ENCODE measurements at regions not wholly inside any gene's neighbourhood (a gene's known extent, or its start where the extent isn't known, plus 50 kb on each side); places are given as distances from the start of the nearest gene placed in this dataset.

DNA sequence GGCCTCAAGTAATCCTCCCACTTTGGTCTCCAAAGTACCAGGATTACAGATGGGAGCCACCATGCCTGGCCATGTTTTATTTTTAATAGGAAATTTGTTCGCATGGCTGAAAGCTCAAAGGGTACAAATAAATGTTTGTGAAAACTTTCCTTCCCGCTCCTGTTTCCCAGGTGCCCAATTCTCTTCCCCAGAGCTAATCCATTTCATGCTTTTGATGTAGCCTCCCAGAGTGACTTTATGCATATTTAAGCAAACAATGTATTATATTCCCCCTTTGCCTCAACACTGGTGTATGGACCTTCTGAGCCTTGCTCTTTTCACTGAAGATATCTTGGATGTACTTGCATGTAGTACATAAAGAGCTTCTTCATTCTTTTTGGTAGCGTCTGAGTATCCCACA, 52.5 kb upstream of the ITSN2 start:
- CTCF ChIA-PET = interaction anchor here (0.9 to 1.5 kb wide), 3 partner anchors 415 to 716 kb away, joined by 3 to 4 read pairs (median 3); no protein-coding TSS in a partner anchor
- peaks cover 6% of the 10 kb centered on the region for H3K27me3 Mint-ChIP-seq
- no peak overlapping the region for H3K4me3 Mint-ChIP-seq
- H3K36me3 Mint-ChIP-seq = no peaks in the 10 kb centered on the region
- DNase-seq = no peak
- no peaks in the 10 kb centered on the region for H3K9me3 Mint-ChIP-seq
- H3K27ac Mint-ChIP-seq = no peak overlapping the region
- no peaks in the 10 kb centered on the region for H3K4me1 Mint-ChIP-seq

DNA sequence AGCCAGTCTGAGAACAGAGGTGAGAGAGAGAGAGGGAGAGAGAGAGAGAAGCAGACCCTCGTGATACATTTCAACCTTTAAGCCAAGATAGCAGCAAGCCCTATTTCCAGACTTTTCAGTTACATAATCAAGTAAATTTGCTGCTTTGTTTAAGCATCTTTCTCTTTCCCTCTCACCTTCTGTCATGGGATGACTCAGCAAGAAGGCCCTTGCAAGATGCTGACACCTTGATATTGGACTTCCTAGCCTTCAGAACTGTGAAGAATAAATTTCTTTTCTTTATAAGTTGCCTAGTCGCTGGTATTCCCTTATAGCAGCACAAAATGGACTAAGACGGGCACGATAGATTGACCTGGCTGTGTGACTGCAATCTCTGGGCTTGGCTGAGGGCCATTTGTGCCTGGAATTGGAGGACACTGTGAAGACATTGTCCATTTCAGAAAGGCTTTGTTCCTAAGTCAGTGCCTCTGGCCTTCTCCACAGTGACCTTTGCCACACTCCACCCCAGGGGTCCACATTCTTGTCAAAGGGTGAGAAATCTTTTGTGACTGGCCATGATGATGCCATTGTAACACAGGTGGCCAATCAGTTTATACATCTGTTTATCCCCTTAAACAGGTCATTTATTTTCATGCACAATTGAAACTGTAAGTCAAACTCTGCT, 51.3 kb upstream of the ITSN2 start:
- Mint-ChIP-seq H3K4me1 (no peaks in the 10 kb centered on the region), H3K4me3 (no peak overlapping the region), H3K9me3 (no peaks in the 10 kb centered on the region), H3K27me3 (peaks cover 6% of the 10 kb centered on the region), H3K36me3 (no peaks in the 10 kb centered on the region), H3K27ac (no peak overlapping the region)
- CTCF ChIA-PET = interaction anchor here (1.1 to 3.7 kb wide), 7 partner anchors 10 to 718 kb away, joined by 3 to 55 read pairs (median 6); no protein-coding TSS in a partner anchor
- DNase-seq = no peak

DNA sequence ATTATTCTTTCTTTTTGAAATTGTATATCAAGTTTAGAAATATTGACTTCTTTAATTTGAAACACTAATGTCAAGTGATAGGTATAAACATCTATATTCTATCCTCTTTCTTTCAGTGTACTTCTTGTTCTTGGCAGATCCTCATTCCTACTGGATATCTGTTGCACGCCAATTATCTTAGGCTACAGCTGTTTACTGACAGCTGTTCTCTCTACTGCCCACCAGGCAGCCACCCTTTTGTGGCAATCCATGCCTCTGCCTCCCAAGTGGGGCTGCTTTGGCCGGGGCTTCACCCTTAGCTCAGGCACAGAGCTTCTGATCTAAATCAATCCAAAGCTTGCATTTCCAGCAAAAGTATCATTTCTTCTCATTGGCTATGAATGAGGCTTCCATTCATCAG, 50.6 kb upstream of the ITSN2 start:
- Mint-ChIP-seq H3K36me3 (no peaks in the 10 kb centered on the region), H3K4me1 (no peaks in the 10 kb centered on the region), H3K27ac (no peak overlapping the region), H3K9me3 (no peaks in the 10 kb centered on the region), H3K4me3 (no peak overlapping the region), H3K27me3 (peaks cover 6% of the 10 kb centered on the region)
- DNase-seq = no peak
- CTCF ChIA-PET = interaction anchor here (0.8 to 3.7 kb wide), 21 partner anchors 8 to 785 kb away, joined by 3 to 55 read pairs (median 4); partner anchors contain the start of genes CENPO and PTRHD1

DNA sequence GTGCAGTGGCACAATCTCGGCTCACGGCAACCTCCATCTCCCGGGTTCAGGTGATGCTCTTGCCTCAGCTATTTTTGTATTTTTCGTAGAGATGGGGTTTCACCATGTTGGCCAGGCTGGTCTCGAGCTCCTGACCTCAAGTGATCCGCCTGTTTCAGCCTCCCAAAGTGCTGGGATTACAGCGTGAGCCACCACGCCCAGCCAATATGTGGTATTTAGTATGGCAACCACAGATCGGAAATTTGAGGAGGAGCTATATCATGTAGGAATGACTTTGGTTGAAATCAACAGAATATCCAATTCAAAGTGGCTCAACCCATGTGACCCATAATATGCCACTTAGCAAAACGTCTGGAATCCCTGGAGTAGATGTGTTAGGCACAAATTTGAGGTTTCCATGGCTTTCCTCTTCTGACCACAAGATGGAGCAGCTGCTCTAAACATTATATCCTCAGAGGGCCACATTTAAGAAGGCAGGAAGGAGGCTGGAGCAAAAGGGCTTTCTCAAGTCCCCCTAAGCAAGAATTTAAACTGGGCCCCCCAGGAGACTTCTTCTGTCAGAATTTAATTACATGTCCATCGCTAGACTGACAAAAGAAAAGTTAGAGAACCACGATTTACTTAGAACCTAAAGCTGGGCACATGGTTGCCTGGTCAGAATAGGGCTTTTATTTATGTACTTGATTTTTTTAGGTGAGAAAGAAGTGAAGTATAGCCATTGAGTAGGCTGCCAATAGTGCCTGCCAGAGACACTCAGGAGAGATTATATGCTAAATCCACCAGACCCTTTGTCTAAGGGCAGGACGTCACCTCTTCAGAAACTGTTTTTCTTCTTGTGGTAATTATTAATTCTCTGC, 49.6 kb upstream of the ITSN2 start:
- CTCF ChIA-PET = interaction anchor here (0.8 to 3.7 kb wide), 26 partner anchors 8 to 786 kb away, joined by 3 to 55 read pairs (median 4); partner anchors contain the start of genes CENPO and PTRHD1
- Mint-ChIP-seq H3K4me3 (no peak overlapping the region), H3K27ac (no peak overlapping the region), H3K4me1 (no peaks in the 10 kb centered on the region), H3K36me3 (no peaks in the 10 kb centered on the region), H3K27me3 (peaks cover 6% of the 10 kb centered on the region), H3K9me3 (no peaks in the 10 kb centered on the region)
- DNase-seq = peak; percentile 51

All from activated naive CD4-positive, alpha-beta T cell treated with anti-CD3 and anti-CD28 coated beads, Interleukin-2, amount 10 ng/mL, durations not matched to agents 7 days and 5 days (primary cell).